Neural cell (in vitro differentiated cells): ENCODE measurements at regions not wholly inside any gene's neighbourhood (a gene's known extent, or its start where the extent isn't known, plus 50 kb on each side); places are given as distances from the start of the nearest gene placed in this dataset.

Source experiments
- CTCF ChIP-seq: fragments of 450-650 bp; IDR thresholded peaks from 2 replicates; pipeline ENCODE4 v1.5.1; 2014; ENCODE audit warnings: antibody characterized with exemption, mild to moderate bottlenecking, moderate library complexity; ENCODE audit not compliant: poor library complexity, severe bottlenecking
- MXI1 ChIP-seq: fragments of 450-650 bp; conservative IDR thresholded peaks from 2 replicates; pipeline ENCODE4 v1.6.1; 2014; ENCODE audit warnings: antibody characterized with exemption, mild to moderate bottlenecking; ENCODE audit not compliant: poor library complexity, severe bottlenecking
- POLR2AphosphoS5 ChIP-seq: IDR thresholded peaks from 2 replicates; pipeline ENCODE4 v1.6.1; 2012

GRCh38 chr2:192469612-192470011, 274.9 kb upstream of the TMEFF2 start:
- TF ChIP-seq CTCF (no peak), POLR2AphosphoS5 (no peak), MXI1 (no peak)
